ENCODE measurements at regions not wholly inside any gene's neighbourhood (a gene's known extent, or its start where the extent isn't known, plus 50 kb on each side); places are given as distances from the start of the nearest gene placed in this dataset.

GRCh38 chr20:59451641-59452040 lies 151.2 kb downstream of the EDN3 start:
- no peaks in the 10 kb centered on the region for H3K27me3 ChIP-seq (ENCODE audit: control insufficient read depth, insufficient read depth, low read length)
- no peak overlapping the region for H2AK9ac ChIP-seq (replicated peaks; ENCODE audit: low read depth, low read length, poor library complexity)
- H2BK20ac ChIP-seq (ENCODE audit: low read depth, low read length) = no peak overlapping the region
- H3K9ac ChIP-seq (ENCODE audit: low read depth, low read length) = no peak overlapping the region
- DNase-seq (no peak), ATAC-seq (ENCODE audit: low read depth) (no peak)
- no peak overlapping the region for H4K91ac ChIP-seq (ENCODE audit: insufficient read depth, low read depth, low read length)
- no peak overlapping the region for H3K23ac ChIP-seq (ENCODE audit: low read depth, low read length)
- no peaks in the 10 kb centered on the region for H3K4me1 ChIP-seq (ENCODE audit: control insufficient read depth, insufficient read depth, low read length)
- WGBS, 2 experiments (ENCODE audit: extremely low coverage in 2 of 2, insufficient read length in 1 of 2) = no CpG with 5 or more reads among the region's 4 CpGs
- no peaks in the 10 kb centered on the region for H3K9me1 ChIP-seq (ENCODE audit: insufficient read depth, low read length)
- intact Hi-C loops (cut with micrococcal nuclease) = no loop called here
- H2AK5ac ChIP-seq (ENCODE audit: low read depth, low read length) = no peak overlapping the region
- no peak overlapping the region for H4K8ac ChIP-seq (ENCODE audit: low read depth in 2 of 2, low read length in 2 of 2)
- CTCF ChIA-PET = no interaction called here
- H4K20me1 ChIP-seq (ENCODE audit: insufficient read depth, low read length) = no peaks in the 10 kb centered on the region
- H2BK120ac ChIP-seq (ENCODE audit: low read depth, low read length) = no peak overlapping the region
- H4K5ac ChIP-seq (ENCODE audit: low read depth, low read length) = no peak overlapping the region
- dilution Hi-C loops (cut with HindIII; ENCODE audit: low sequenced_read_pairs, unreplicated experiment) = no loop called here
- no peaks in the 10 kb centered on the region for H3K36me3 ChIP-seq (ENCODE audit: control insufficient read depth, insufficient read depth, low read length)
- H2BK15ac ChIP-seq (ENCODE audit: low read depth, low read length) = no peak overlapping the region
- H2BK5ac ChIP-seq (ENCODE audit: low read depth, low read length, poor library complexity, severe bottlenecking) = no peak overlapping the region
- BruUV-seq (replicated peaks) = no TSS peak
- H3K79me1 ChIP-seq (ENCODE audit: low read depth in 1 of 2, low read length in 2 of 2) = no peaks in the 10 kb centered on the region
- POLR2A ChIA-PET (ENCODE audit: unreplicated experiment) = no interaction called here
- no peak overlapping the region for H3K4me2 ChIP-seq (ENCODE audit: low read depth, low read length)
- H3K27ac ChIP-seq (ENCODE audit: insufficient read depth, low read length) = no peak overlapping the region
- no peak overlapping the region for H3K4me3 ChIP-seq (ENCODE audit: insufficient read depth, low read depth, low read length)
- H3K56ac ChIP-seq (ENCODE audit: extremely low read depth, insufficient read depth, low read length) = no peak overlapping the region
- H3K14ac ChIP-seq (replicated peaks; ENCODE audit: low read depth, low read length) = no peak overlapping the region
- in situ Hi-C loops (cut with MboI; ENCODE audit: low sequenced_read_pairs) = no loop called here
- no peak for TF ChIP-seq MAFK (IDR thresholded peaks at IDR 0.05; ENCODE audit: low read depth, low read length)
- no peak for TF ChIP-seq CEBPB (IDR thresholded peaks at IDR 0.05; ENCODE audit: low read depth, low read length)
- no peak for TF ChIP-seq SMC3 (IDR thresholded peaks at IDR 0.05; ENCODE audit: low read depth, low read length)
- no peak for TF ChIP-seq NFE2L2 (IDR thresholded peaks at IDR 0.05; ENCODE audit: low read depth, low read length)
- TF ChIP-seq RCOR1 (IDR thresholded peaks at IDR 0.05; ENCODE audit: insufficient replicate concordance, low read length) = no peak
- TF ChIP-seq MXI1 (IDR thresholded peaks at IDR 0.05; ENCODE audit: borderline replicate concordance, low read depth, low read length) = no peak
- no peak for TF ChIP-seq RFX5 (IDR thresholded peaks at IDR 0.05; ENCODE audit: low read depth, low read length)
- TF ChIP-seq, protein P1, sequence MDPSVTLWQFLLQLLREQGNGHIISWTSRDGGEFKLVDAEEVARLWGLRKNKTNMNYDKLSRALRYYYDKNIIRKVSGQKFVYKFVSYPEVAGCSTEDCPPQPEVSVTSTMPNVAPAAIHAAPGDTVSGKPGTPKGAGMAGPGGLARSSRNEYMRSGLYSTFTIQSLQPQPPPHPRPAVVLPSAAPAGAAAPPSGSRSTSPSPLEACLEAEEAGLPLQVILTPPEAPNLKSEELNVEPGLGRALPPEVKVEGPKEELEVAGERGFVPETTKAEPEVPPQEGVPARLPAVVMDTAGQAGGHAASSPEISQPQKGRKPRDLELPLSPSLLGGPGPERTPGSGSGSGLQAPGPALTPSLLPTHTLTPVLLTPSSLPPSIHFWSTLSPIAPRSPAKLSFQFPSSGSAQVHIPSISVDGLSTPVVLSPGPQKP (IDR thresholded peaks at IDR 0.05; ENCODE audit: borderline replicate concordance, low read depth, low read length) = no peak
- no peak for TF ChIP-seq CHD1 (IDR thresholded peaks at IDR 0.05; ENCODE audit: low read depth, low read length)
- TF ChIP-seq MAZ (IDR thresholded peaks at IDR 0.05; ENCODE audit: borderline replicate concordance, low read depth, low read length) = no peak
- TF ChIP-seq POLR2A (IDR thresholded peaks at IDR 0.05; ENCODE audit: low read depth, low read length) = no peak
- TF ChIP-seq, protein P2, sequence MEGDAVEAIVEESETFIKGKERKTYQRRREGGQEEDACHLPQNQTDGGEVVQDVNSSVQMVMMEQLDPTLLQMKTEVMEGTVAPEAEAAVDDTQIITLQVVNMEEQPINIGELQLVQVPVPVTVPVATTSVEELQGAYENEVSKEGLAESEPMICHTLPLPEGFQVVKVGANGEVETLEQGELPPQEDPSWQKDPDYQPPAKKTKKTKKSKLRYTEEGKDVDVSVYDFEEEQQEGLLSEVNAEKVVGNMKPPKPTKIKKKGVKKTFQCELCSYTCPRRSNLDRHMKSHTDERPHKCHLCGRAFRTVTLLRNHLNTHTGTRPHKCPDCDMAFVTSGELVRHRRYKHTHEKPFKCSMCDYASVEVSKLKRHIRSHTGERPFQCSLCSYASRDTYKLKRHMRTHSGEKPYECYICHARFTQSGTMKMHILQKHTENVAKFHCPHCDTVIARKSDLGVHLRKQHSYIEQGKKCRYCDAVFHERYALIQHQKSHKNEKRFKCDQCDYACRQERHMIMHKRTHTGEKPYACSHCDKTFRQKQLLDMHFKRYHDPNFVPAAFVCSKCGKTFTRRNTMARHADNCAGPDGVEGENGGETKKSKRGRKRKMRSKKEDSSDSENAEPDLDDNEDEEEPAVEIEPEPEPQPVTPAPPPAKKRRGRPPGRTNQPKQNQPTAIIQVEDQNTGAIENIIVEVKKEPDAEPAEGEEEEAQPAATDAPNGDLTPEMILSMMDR (conservative IDR thresholded peaks at IDR 0.05; ENCODE audit: low read depth, low read length) = no peak
- no peak for TF ChIP-seq FOS (IDR thresholded peaks at IDR 0.05; ENCODE audit: low read depth, low read length)
- TF ChIP-seq, protein P3, sequence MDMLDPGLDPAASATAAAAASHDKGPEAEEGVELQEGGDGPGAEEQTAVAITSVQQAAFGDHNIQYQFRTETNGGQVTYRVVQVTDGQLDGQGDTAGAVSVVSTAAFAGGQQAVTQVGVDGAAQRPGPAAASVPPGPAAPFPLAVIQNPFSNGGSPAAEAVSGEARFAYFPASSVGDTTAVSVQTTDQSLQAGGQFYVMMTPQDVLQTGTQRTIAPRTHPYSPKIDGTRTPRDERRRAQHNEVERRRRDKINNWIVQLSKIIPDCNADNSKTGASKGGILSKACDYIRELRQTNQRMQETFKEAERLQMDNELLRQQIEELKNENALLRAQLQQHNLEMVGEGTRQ (IDR thresholded peaks at IDR 0.05; ENCODE audit: low read depth, low read length) = no peak
- no peak for TF ChIP-seq BHLHE40 (IDR thresholded peaks at IDR 0.05; ENCODE audit: low read depth, low read length)
- no peak for TF ChIP-seq RAD21 (IDR thresholded peaks at IDR 0.05; ENCODE audit: low read length)
- H2AFZ ChIP-seq (replicated peaks; ENCODE audit: low read length, poor library complexity) = no peak overlapping the region
- no peaks in the 10 kb centered on the region for H3K9me3 ChIP-seq (ENCODE audit: control insufficient read depth, insufficient read depth, low read length)
- no peak overlapping the region for H3K4ac ChIP-seq (ENCODE audit: low read depth, low read length)
- H3K18ac ChIP-seq (ENCODE audit: low read depth, low read length) = no peak overlapping the region
